HEK293T (cell line): ENCODE measurements at regions not wholly inside any gene's neighbourhood (a gene's known extent, or its start where the extent isn't known, plus 50 kb on each side); places are given as distances from the start of the nearest gene placed in this dataset.

Source experiments
- CTBP1 ChIP-seq: fragments of 450-650 bp; IDR thresholded peaks from 2 replicates; pipeline ENCODE4 v1.6.1; 2016; ENCODE audit warnings: borderline replicate concordance
- ELF4 ChIP-seq: fragments of 450-650 bp; IDR thresholded peaks from 2 replicates; pipeline ENCODE4 v1.6.1; 2017; ENCODE audit warnings: antibody characterized with exemption
- FOXA1 ChIP-seq: fragments of 450-650 bp; IDR thresholded peaks from 2 replicates; pipeline ENCODE4 v1.6.1; 2016; ENCODE audit warnings: mild to moderate bottlenecking
- FOXK2 ChIP-seq: fragments of 450-650 bp; IDR thresholded peaks from 2 replicates; pipeline ENCODE4 v1.6.1; 2016; ENCODE audit warnings: mild to moderate bottlenecking
- FOXM1 ChIP-seq: fragments of 450-650 bp; IDR thresholded peaks from 2 replicates; pipeline ENCODE4 v1.6.1; 2017; ENCODE audit warnings: mild to moderate bottlenecking, borderline replicate concordance
- HDGF ChIP-seq: fragments of 450-650 bp; IDR thresholded peaks from 2 replicates; pipeline ENCODE4 v1.6.1; 2017; ENCODE audit warnings: antibody characterized with exemption, borderline replicate concordance
- L3MBTL2 ChIP-seq: fragments of 450-650 bp; conservative IDR thresholded peaks from 2 replicates; pipeline ENCODE4 v1.6.1; 2016; ENCODE audit warnings: mild to moderate bottlenecking
- LEF1 ChIP-seq: fragments of 450-650 bp; IDR thresholded peaks from 2 replicates; pipeline ENCODE4 v1.6.1; 2017; ENCODE audit warnings: mild to moderate bottlenecking, borderline replicate concordance
- NFRKB ChIP-seq: fragments of 450-650 bp; IDR thresholded peaks from 2 replicates; pipeline ENCODE4 v1.6.1; 2016; ENCODE audit warnings: mild to moderate bottlenecking, moderate library complexity
- SP1 ChIP-seq: fragments of 450-650 bp; IDR thresholded peaks from 2 replicates; pipeline ENCODE4 v1.6.1; 2017
- SUZ12 ChIP-seq: fragments of 450-650 bp; IDR thresholded peaks from 2 replicates; pipeline ENCODE4 v1.6.1; 2016; ENCODE audit warnings: mild to moderate bottlenecking
- TARDBP ChIP-seq: fragments of 450-650 bp; IDR thresholded peaks from 2 replicates; pipeline ENCODE4 v1.6.1; 2016

DNA sequence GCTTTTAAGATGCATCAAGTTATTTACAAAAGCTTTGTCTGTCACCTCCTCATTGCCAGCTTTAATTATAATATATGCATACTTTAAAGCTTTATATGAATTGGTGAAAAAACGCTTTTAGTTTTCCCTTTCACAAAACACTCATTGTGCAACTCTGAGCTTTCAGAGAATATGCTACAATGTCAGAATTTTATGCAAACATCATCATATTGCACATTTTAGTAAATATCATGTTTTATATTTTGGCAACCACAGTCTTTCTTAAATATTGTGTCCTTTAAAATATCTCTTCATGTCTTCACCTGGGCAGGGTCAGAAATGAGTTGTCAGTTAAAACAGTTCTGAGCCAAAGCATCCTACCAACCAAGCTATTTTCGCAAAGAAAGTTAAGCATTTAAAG, 601.1 kb upstream of the RORB start:
- TF ChIP-seq FOXM1 (no peak), L3MBTL2 (no peak), SUZ12 (no peak), TARDBP (no peak), SP1 (no peak), ELF4 (no peak), HDGF (no peak), NFRKB (no peak), CTBP1 (no peak), LEF1 (no peak), FOXK2 (no peak), FOXA1 (no peak)
